SJCRH30 (cell line): ENCODE measurements at regions not wholly inside any gene's neighbourhood (a gene's known extent, or its start where the extent isn't known, plus 50 kb on each side); places are given as distances from the start of the nearest gene placed in this dataset.
"Not testable (repeated sequence)": the region's sequence is repeated elsewhere in the genome, so short reads cannot be mapped to it uniquely, and the experiment has no call there.

Experiments
- DNase-seq, 2 experiments: peaks; one replicate each; pipeline ENCODE4 v3.0.0-alpha.2; 2015 to 2020
- H3K27ac ChIP-seq: fragments of 250-450 bp; sonication (Bioruptor Pico); 2 replicates; pipeline ENCODE4 v1.5.1; 2020; ENCODE audit warnings: mild to moderate bottlenecking, moderate library complexity
- H3K27me3 ChIP-seq: fragments of 250-450 bp; sonication (Bioruptor Pico); 2 replicates; pipeline ENCODE4 v1.5.1; 2020; ENCODE audit warnings: mild to moderate bottlenecking, moderate library complexity
- H3K36me3 ChIP-seq: fragments of 250-450 bp; sonication (Bioruptor Pico); 2 replicates; pipeline ENCODE4 v1.5.1; 2020; ENCODE audit warnings: mild to moderate bottlenecking, moderate library complexity
- H3K4me1 ChIP-seq: fragments of 250-450 bp; sonication (Bioruptor Pico); 2 replicates; pipeline ENCODE4 v1.5.1; 2020; ENCODE audit warnings: mild to moderate bottlenecking, moderate library complexity
- H3K4me3 ChIP-seq: fragments of 250-450 bp; sonication (Bioruptor Pico); 2 replicates; pipeline ENCODE4 v1.5.1; 2020; ENCODE audit warnings: mild to moderate bottlenecking, moderate library complexity
- H3K9me3 ChIP-seq: fragments of 250-450 bp; sonication (Bioruptor Pico); replicated peaks from 2 replicates; pipeline ENCODE4 v1.5.1; 2020; ENCODE audit warnings: mild to moderate bottlenecking, moderate library complexity

GRCh38 chr20:51922812-51923211 lies 120.5 kb upstream of the SALL4 start:
- peaks cover 16% of the 10 kb centered on the region for H3K27me3 ChIP-seq

GRCh38 chr20:51918561-51918960 lies 116.2 kb upstream of the SALL4 start:
- no peaks in the 10 kb centered on the region for H3K9me3 ChIP-seq
- no peak overlapping the region for H3K27ac ChIP-seq
- H3K27me3 ChIP-seq = peaks cover 16% of the 10 kb centered on the region
- DNase-seq = no peak
- no peaks in the 10 kb centered on the region for H3K4me1 ChIP-seq
- H3K4me3 ChIP-seq = no peak overlapping the region
- no peaks in the 10 kb centered on the region for H3K36me3 ChIP-seq

More at GRCh38 chr20:51922812-51923211, 120.5 kb upstream of the SALL4 start:
- not testable (repeated sequence) for H3K9me3 ChIP-seq, H3K27ac ChIP-seq, DNase-seq, H3K4me1 ChIP-seq, H3K4me3 ChIP-seq, H3K36me3 ChIP-seq

- Histone ChIP-seq H3K36me3 (no peaks in the 10 kb centered on the region), H3K9me3 (no peaks in the 10 kb centered on the region), H3K4me3 (no peak overlapping the region), H3K27ac (no peak overlapping the region), H3K4me1 (no peaks in the 10 kb centered on the region), H3K27me3 (peaks cover 12% of the 10 kb centered on the region)
- DNase-seq = no peak
These were observed 115.7 kb upstream of the SALL4 start for GRCh38 chr20:51917886-51918535.

GRCh38 chr20:51916244-51916643 lies 113.9 kb upstream of the SALL4 start:
- no peak overlapping the region for H3K4me3 ChIP-seq
- H3K27me3 ChIP-seq = peaks cover 10% of the 10 kb centered on the region; the same call in 1 of the 2 replicates
- no peaks in the 10 kb centered on the region for H3K4me1 ChIP-seq
- DNase-seq = no peak
- no peak overlapping the region for H3K27ac ChIP-seq
- H3K36me3 ChIP-seq = no peaks in the 10 kb centered on the region
- H3K9me3 ChIP-seq = no peaks in the 10 kb centered on the region

GRCh38 chr20:51914758-51915157 lies 112.4 kb upstream of the SALL4 start:
- H3K9me3 ChIP-seq = no peaks in the 10 kb centered on the region
- H3K27me3 ChIP-seq = peaks cover 11% of the 10 kb centered on the region; the same call in 1 of the 2 replicates
- H3K27ac ChIP-seq = no peak overlapping the region
- H3K36me3 ChIP-seq = no peaks in the 10 kb centered on the region
- H3K4me3 ChIP-seq = no peak overlapping the region
- no peaks in the 10 kb centered on the region for H3K4me1 ChIP-seq
- DNase-seq = no peak

- no peak for DNase-seq
These were observed 108.2 kb upstream of the SALL4 start for GRCh38 chr20:51910321-51911050.

GRCh38 chr20:51906679-51907078 lies 104.4 kb upstream of the SALL4 start:
- Histone ChIP-seq H3K4me3 (no peak overlapping the region), H3K4me1 (peaks cover 5% of the 10 kb centered on the region), H3K27ac (no peak overlapping the region), H3K27me3 (peaks cover 6% of the 10 kb centered on the region; the same call in 1 of the 2 replicates), H3K36me3 (no peaks in the 10 kb centered on the region), H3K9me3 (no peaks in the 10 kb centered on the region)
- no peak for DNase-seq

More at GRCh38 chr20:51910321-51911050, 108.2 kb upstream of the SALL4 start:
- no peaks in the 10 kb centered on the region for H3K4me1 ChIP-seq
- H3K27ac ChIP-seq = no peak overlapping the region
- peaks cover 6% of the 10 kb centered on the region; the same call in 1 of the 2 replicates for H3K27me3 ChIP-seq
- H3K9me3 ChIP-seq = no peaks in the 10 kb centered on the region
- no peaks in the 10 kb centered on the region for H3K36me3 ChIP-seq
- no peak overlapping the region for H3K4me3 ChIP-seq

GRCh38 chr20:51906049-51906448 lies 103.7 kb upstream of the SALL4 start:
- no peak for DNase-seq
- no peaks in the 10 kb centered on the region for H3K36me3 ChIP-seq
- no peaks in the 10 kb centered on the region for H3K9me3 ChIP-seq
- H3K27ac ChIP-seq = no peak overlapping the region
- H3K4me3 ChIP-seq = no peak overlapping the region
- peaks cover under 1% of the 10 kb centered on the region; the same call in 1 of the 2 replicates for H3K27me3 ChIP-seq
- H3K4me1 ChIP-seq = peaks cover 5% of the 10 kb centered on the region

GRCh38 chr20:51902933-51903332 lies 100.6 kb upstream of the SALL4 start:
- Histone ChIP-seq H3K4me1 (peaks cover 5% of the 10 kb centered on the region), H3K36me3 (no peaks in the 10 kb centered on the region), H3K27ac (no peak overlapping the region), H3K4me3 (no peak overlapping the region), H3K27me3 (peaks cover 4% of the 10 kb centered on the region; the same call in 1 of the 2 replicates), H3K9me3 (no peaks in the 10 kb centered on the region)
- peak; percentile 80 to 91 for DNase-seq

- H3K27me3 ChIP-seq = peaks cover 4% of the 10 kb centered on the region; the same call in 1 of the 2 replicates
- H3K27ac ChIP-seq = no peak overlapping the region
- no peak for DNase-seq
- H3K4me3 ChIP-seq = no peak overlapping the region
- no peaks in the 10 kb centered on the region for H3K36me3 ChIP-seq
- peaks cover 5% of the 10 kb centered on the region for H3K4me1 ChIP-seq
- no peaks in the 10 kb centered on the region for H3K9me3 ChIP-seq
These were observed 98.1 kb upstream of the SALL4 start for GRCh38 chr20:51900443-51900842.

- no peaks in the 10 kb centered on the region for H3K36me3 ChIP-seq
- H3K27ac ChIP-seq = no peak overlapping the region
- DNase-seq = no peak
- no peak overlapping the region for H3K4me3 ChIP-seq
- H3K4me1 ChIP-seq = peaks cover 5% of the 10 kb centered on the region
- no peaks in the 10 kb centered on the region for H3K9me3 ChIP-seq
- peaks cover 4% of the 10 kb centered on the region; the same call in 1 of the 2 replicates for H3K27me3 ChIP-seq
These were observed 97.4 kb upstream of the SALL4 start for GRCh38 chr20:51899674-51900073.

GRCh38 chr20:51898788-51899187 lies 96.5 kb upstream of the SALL4 start:
- H3K36me3 ChIP-seq = no peaks in the 10 kb centered on the region
- H3K9me3 ChIP-seq = no peaks in the 10 kb centered on the region
- H3K27ac ChIP-seq = no peak overlapping the region
- no peak overlapping the region for H3K4me3 ChIP-seq
- no peak for DNase-seq
- H3K4me1 ChIP-seq = peaks cover 5% of the 10 kb centered on the region
- H3K27me3 ChIP-seq = peaks cover 4% of the 10 kb centered on the region; the same call in 1 of the 2 replicates

GRCh38 chr20:51894619-51895018 lies 92.3 kb upstream of the SALL4 start:
- H3K36me3 ChIP-seq = no peaks in the 10 kb centered on the region
- no peaks in the 10 kb centered on the region for H3K9me3 ChIP-seq
- no peak for DNase-seq
- H3K27ac ChIP-seq = no peak overlapping the region
- H3K4me1 ChIP-seq = no peaks in the 10 kb centered on the region
- H3K27me3 ChIP-seq = peaks cover 4% of the 10 kb centered on the region
- no peak overlapping the region for H3K4me3 ChIP-seq

GRCh38 chr20:51894201-51894600 lies 91.9 kb upstream of the SALL4 start:
- Histone ChIP-seq H3K27me3 (peaks cover 8% of the 10 kb centered on the region), H3K36me3 (no peaks in the 10 kb centered on the region), H3K27ac (no peak overlapping the region), H3K9me3 (no peaks in the 10 kb centered on the region), H3K4me3 (no peak overlapping the region), H3K4me1 (no peaks in the 10 kb centered on the region)
- no peak for DNase-seq

- Histone ChIP-seq H3K27me3 (peaks cover 7% of the 10 kb centered on the region), H3K27ac (no peak overlapping the region)
These were observed 91.4 kb upstream of the SALL4 start for GRCh38 chr20:51893723-51894122.

More at GRCh38 chr20:51893723-51894122, 91.4 kb upstream of the SALL4 start:
- Histone ChIP-seq H3K36me3 (no peaks in the 10 kb centered on the region), H3K9me3 (no peaks in the 10 kb centered on the region), H3K4me3 (no peak overlapping the region), H3K4me1 (no peaks in the 10 kb centered on the region)
- DNase-seq = no peak
